IPS DF 19.7 (cell line): ENCODE measurements at regions not wholly inside any gene's neighbourhood (a gene's known extent, or its start where the extent isn't known, plus 50 kb on each side); places are given as distances from the start of the nearest gene placed in this dataset.
"Not testable (repeated sequence)": the region's sequence is repeated elsewhere in the genome, so short reads cannot be mapped to it uniquely, and the experiment has no call there.

Experiments used
- DNase-seq: peaks from one replicate; pipeline ENCODE4 v3.0.0-alpha.2; 2013; ENCODE audit warnings: low read depth, low spot score

GRCh38 chr7:41579961-41580935 is 122.6 kb downstream of the INHBA start:
- DNase-seq = no peak

DNA sequence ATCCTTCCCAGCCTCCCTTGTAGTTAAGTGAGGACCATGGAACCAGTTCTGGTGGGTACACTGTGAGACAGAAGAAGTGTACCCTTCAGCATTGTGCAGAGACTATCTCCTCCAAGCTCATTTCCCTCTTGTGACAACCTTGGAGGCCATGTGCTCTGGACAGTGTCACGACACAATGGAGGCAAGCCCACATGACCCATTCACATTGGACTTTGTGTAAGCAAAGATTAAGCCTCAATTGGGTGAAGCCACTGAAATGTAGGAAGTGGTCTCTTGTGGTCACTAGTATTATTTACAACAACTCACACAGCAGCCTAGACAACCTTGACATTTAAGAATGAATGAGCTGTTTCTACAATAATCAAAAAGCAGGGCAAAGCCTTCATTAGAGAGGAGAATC is 124.2 kb downstream of the INHBA start:
- DNase-seq = no peak

- no peak for DNase-seq
Observed at GRCh38 chr7:41576166-41576565, 126.7 kb downstream of the INHBA start.

GRCh38 chr7:41574377-41574776 is 128.5 kb downstream of the INHBA start:
- no peak for DNase-seq

DNA sequence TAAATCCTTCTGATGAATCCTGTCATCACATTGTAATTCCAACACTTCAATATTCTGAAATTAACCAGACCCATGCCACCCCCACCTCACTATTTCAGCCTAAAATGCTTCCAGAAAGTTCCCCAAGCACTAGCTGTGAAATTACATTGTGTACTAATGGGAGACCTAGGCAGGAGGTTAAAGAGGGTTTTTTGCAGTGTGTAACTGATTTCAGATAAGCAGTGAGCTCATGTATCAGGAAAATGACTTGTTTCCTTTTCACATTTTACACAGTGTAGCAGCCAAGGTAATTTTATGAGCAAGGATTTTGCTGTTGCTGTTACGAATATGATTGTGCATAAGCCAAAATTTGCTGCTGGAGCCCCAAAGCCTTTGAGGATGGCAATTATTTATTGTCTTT is 129.0 kb downstream of the INHBA start:
- DNase-seq = no peak

DNA sequence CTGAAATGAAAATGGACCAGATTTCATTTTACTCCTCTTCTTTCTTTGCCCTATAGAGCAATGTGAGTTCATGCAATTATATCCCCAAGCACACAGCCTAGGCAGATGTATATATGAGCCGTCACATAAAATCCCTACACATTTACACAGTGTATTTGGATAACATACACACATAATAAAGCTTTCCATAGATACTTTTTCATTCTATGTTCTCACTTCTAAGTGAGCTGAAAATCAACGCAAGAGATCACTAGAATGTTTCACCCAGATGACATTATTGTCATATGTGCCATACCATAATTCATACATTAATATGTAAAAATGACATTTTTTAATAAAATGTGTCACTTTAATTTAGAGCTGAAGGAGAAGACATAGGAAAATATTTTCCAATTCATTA is 129.4 kb downstream of the INHBA start:
- DNase-seq = no peak

DNA sequence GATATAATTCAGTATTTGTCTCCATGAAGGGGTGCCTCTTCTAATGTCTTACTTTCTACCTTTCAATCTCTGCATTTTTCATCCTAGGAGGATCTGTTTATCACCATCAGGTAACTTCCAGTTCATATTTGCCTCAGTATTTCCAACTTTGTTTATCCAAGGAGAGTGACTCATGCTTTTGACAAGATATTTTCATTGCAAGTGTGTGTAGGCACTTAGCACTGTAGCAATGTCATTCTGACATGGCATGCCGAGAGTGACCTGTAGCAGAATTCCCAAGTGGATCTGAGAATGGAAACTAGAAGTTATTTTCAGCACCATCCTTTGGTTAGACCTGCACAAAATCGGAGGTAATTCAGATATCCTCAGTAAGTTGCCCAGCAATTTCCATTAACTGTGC is 129.9 kb downstream of the INHBA start:
- DNase-seq = no peak

- DNase-seq = no peak
Observed at GRCh38 chr7:41571573-41571972, 131.3 kb downstream of the INHBA start.

GRCh38 chr7:41570766-41571165 is 132.1 kb downstream of the INHBA start:
- DNase-seq = no peak

- DNase-seq = no peak
Observed at GRCh38 chr7:41568135-41568534, 134.8 kb downstream of the INHBA start.

- DNase-seq = no peak
Observed at GRCh38 chr7:41567731-41568114, 135.2 kb downstream of the INHBA start.

DNA sequence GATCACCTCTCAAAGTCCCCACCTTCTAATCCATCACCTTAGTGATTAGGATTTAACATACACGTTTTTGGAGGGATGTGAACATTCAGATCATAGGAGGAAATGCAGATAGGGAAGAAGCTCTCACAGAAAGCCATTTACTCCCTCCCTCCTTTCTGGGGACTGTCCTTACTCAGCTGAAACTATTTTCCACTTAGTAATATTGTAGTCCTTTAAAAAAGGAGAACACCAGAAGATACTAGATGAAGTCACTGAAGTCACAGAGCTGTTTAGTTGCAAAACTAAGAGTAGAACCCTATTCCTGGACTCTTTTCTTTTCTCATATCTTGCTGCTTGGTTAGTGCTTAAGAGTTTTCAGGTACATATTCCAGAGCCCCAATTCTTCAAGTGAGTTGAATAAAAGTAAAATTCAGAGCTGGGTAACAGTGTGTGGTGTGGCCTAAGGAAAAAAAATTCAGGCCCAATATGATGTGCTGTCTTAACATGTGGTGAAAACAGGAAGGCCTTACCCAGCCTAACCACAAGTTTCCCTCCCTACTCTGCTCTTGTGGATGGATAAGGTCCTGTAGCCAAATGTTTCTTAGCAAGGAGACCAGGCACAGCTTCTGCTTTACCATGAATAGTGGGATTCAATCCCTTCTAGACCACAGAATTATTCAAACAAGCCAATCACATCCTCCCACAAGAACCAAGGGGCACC is 135.7 kb downstream of the INHBA start:
- DNase-seq = no peak

DNA sequence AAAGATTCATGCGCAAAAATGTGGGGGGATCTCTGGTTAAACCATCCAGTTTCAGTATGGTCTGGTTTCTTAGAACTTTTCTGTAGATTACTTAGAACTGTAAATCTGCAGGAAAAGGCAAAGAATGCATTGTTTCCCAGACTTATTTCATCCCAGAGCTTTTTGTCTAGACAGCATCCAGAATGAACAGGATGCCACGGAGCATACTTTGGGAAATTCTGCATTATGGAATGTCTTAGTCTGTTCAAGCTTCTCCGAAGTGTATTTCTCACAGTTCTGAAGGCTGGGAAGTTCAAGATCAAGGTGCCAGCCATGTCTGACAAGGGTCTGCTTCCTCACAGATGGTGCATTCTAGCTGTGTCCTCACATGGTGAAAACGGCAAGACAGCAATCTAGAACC is 136.3 kb downstream of the INHBA start:
- DNase-seq = no peak

GRCh38 chr7:41565655-41566054 is 137.2 kb downstream of the INHBA start:
- no peak for DNase-seq

- DNase-seq = no peak
Observed at GRCh38 chr7:41559426-41559825, 143.5 kb downstream of the INHBA start.

- no peak for DNase-seq
Observed at GRCh38 chr7:41554481-41554880, 148.4 kb downstream of the INHBA start.

DNA sequence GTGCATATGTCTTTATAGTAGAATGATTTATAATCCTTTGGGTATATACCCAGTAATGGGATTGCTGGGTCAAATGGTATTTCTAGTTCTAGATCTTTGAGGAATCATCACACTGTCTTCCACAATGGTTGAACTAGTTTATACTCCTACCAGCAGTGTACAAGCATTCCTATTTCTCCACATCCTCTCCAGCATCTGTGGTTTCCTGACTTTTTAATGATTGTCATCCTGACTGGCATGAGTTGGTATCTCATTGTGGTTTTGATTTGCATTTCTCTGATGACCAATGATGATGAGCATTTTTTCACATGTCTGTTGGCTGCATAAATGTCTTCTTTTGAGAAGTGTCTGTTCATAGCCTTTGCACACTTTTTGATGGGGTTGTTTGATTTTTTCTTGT is 152.8 kb downstream of the INHBA start:
- DNase-seq = not testable (repeated sequence)

- DNase-seq = no peak
Observed at GRCh38 chr7:41544241-41544640, 158.6 kb downstream of the INHBA start.

DNA sequence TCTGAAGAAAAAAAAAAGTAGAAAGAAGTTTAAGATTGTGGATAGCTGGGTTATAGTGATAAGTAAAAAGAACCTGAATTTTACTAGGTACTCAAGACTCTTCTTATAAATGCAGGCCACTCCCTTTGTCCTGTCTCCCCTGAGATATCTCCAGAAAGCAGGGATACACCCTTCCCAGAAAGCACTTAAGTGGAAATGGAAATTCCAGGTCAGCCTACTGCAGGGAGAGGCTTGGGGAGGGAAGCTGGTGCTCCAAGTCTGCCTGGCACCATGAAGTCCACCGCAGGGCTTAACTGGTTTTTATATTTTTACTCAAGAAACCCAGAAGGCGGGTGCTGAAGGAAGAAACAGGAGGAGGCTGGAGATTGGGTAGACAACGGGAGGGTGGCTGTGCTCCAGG is 162.3 kb downstream of the INHBA start:
- no peak for DNase-seq

GRCh38 chr7:41538810-41539724 is 163.8 kb downstream of the INHBA start:
- DNase-seq = peak; percentile 40

- DNase-seq = no peak
Observed at GRCh38 chr7:41536873-41537665, 165.8 kb downstream of the INHBA start.
